ENCODE measurements at regions not wholly inside any gene's neighbourhood (a gene's known extent, or its start where the extent isn't known, plus 50 kb on each side); places are given as distances from the start of the nearest gene placed in this dataset.
A peak's percentile ranks its signal among the peaks of the same experiment; 100 is the strongest.

GRCh38 chr12:11981121-11981733 is 89.5 kb upstream of the BCL2L14 start (continued):
- TF ChIP-seq HDAC6 (IDR thresholded peaks at IDR 0.05; ENCODE audit: unreplicated experiment) (no peak), CTCF (IDR thresholded peaks at IDR 0.05 in 2 of 3, conservative IDR thresholded peaks at IDR 0.05 in 1 of 3; ENCODE audit: control insufficient read depth in 2 of 3, extremely low read depth in 1 of 3, insufficient read depth in 1 of 3, low read depth in 3 of 3, low read length in 3 of 3) (no peak), NFXL1 (IDR thresholded peaks at IDR 0.05; ENCODE audit: borderline replicate concordance) (no peak), TCF3 (IDR thresholded peaks at IDR 0.05; ENCODE audit: borderline replicate concordance, insufficient read depth, low read depth, low read length) (0 out of 2 replicates have a peak, but pooled peaks have one; percentile 28), NFYA (IDR thresholded peaks at IDR 0.05; ENCODE audit: borderline replicate concordance, low read depth, low read length) (no peak), ZZZ3 (IDR thresholded peaks at IDR 0.05; ENCODE audit: control insufficient read depth, insufficient read length, low read depth) (no peak), BCL11A (IDR thresholded peaks at IDR 0.05; ENCODE audit: low read depth, low read length) (peak; percentile 91), ASH2L (IDR thresholded peaks at IDR 0.05; ENCODE audit: borderline replicate concordance, low read depth) (no peak), POLR2AphosphoS2 (IDR thresholded peaks at IDR 0.05; ENCODE audit: low read depth, low read length) (no peak), POLR2A (IDR thresholded peaks at IDR 0.05; ENCODE audit: low read depth, low read length) (no peak), RBBP5 (conservative IDR thresholded peaks at IDR 0.05) (no peak), KLF5 (IDR thresholded peaks at IDR 0.05; ENCODE audit: partially characterized antibody) (peak; percentile 87), CREB1 (IDR thresholded peaks at IDR 0.05; ENCODE audit: low read depth) (peak; percentile 83), NRF1 (conservative IDR thresholded peaks at IDR 0.05; ENCODE audit: low read depth, low read length) (no peak), CBX5 (IDR thresholded peaks at IDR 0.05; ENCODE audit: low read depth) (peak; percentile 71), MTA2 (IDR thresholded peaks at IDR 0.05; ENCODE audit: low read depth) (peak; percentile 99), RAD51 (IDR thresholded peaks at IDR 0.05) (no peak), RAD21 (IDR thresholded peaks at IDR 0.05; ENCODE audit: insufficient read depth, low read depth, low read length) (peak; percentile 26; the same call in 1 of the 2 replicates), SMAD1 (IDR thresholded peaks at IDR 0.05; ENCODE audit: low read depth, partially characterized antibody) (peak; percentile 37), ZNF217 (IDR thresholded peaks at IDR 0.05) (peak; percentile 45; the same call in 1 of the 2 replicates), BACH1 (IDR thresholded peaks at IDR 0.05; ENCODE audit: borderline replicate concordance) (no peak; the same call in 1 of the 2 replicates), TCF12 (IDR thresholded peaks at IDR 0.05; ENCODE audit: low read depth, low read length) (0 out of 2 replicates have a peak, but pooled peaks have one; percentile 58), STAT1 (conservative IDR thresholded peaks at IDR 0.05) (no peak), FOXM1 (IDR thresholded peaks at IDR 0.05; ENCODE audit: low read depth, low read length) (peak; percentile 98)
- TF ChIP-seq, protein P1, sequence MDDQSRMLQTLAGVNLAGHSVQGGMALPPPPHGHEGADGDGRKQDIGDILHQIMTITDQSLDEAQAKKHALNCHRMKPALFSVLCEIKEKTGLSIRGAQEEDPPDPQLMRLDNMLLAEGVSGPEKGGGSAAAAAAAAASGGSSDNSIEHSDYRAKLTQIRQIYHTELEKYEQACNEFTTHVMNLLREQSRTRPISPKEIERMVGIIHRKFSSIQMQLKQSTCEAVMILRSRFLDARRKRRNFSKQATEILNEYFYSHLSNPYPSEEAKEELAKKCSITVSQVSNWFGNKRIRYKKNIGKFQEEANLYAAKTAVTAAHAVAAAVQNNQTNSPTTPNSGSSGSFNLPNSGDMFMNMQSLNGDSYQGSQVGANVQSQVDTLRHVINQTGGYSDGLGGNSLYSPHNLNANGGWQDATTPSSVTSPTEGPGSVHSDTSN (IDR thresholded peaks at IDR 0.05; ENCODE audit: insufficient replicate concordance, low read depth, low read length): no peak
- TF ChIP-seq, protein P2, sequence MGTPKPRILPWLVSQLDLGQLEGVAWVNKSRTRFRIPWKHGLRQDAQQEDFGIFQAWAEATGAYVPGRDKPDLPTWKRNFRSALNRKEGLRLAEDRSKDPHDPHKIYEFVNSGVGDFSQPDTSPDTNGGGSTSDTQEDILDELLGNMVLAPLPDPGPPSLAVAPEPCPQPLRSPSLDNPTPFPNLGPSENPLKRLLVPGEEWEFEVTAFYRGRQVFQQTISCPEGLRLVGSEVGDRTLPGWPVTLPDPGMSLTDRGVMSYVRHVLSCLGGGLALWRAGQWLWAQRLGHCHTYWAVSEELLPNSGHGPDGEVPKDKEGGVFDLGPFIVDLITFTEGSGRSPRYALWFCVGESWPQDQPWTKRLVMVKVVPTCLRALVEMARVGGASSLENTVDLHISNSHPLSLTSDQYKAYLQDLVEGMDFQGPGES (IDR thresholded peaks at IDR 0.05): no peak
- TF ChIP-seq, protein P3, sequence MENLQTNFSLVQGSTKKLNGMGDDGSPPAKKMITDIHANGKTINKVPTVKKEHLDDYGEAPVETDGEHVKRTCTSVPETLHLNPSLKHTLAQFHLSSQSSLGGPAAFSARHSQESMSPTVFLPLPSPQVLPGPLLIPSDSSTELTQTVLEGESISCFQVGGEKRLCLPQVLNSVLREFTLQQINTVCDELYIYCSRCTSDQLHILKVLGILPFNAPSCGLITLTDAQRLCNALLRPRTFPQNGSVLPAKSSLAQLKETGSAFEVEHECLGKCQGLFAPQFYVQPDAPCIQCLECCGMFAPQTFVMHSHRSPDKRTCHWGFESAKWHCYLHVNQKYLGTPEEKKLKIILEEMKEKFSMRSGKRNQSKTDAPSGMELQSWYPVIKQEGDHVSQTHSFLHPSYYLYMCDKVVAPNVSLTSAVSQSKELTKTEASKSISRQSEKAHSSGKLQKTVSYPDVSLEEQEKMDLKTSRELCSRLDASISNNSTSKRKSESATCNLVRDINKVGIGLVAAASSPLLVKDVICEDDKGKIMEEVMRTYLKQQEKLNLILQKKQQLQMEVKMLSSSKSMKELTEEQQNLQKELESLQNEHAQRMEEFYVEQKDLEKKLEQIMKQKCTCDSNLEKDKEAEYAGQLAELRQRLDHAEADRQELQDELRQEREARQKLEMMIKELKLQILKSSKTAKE (IDR thresholded peaks at IDR 0.05; ENCODE audit: low read depth, poor library complexity, severe bottlenecking): peak; percentile 87

All from GM12878 (cell line).